ENCODE measurements at regions not wholly inside any gene's neighbourhood (a gene's known extent, or its start where the extent isn't known, plus 50 kb on each side); places are given as distances from the start of the nearest gene placed in this dataset.

DNA sequence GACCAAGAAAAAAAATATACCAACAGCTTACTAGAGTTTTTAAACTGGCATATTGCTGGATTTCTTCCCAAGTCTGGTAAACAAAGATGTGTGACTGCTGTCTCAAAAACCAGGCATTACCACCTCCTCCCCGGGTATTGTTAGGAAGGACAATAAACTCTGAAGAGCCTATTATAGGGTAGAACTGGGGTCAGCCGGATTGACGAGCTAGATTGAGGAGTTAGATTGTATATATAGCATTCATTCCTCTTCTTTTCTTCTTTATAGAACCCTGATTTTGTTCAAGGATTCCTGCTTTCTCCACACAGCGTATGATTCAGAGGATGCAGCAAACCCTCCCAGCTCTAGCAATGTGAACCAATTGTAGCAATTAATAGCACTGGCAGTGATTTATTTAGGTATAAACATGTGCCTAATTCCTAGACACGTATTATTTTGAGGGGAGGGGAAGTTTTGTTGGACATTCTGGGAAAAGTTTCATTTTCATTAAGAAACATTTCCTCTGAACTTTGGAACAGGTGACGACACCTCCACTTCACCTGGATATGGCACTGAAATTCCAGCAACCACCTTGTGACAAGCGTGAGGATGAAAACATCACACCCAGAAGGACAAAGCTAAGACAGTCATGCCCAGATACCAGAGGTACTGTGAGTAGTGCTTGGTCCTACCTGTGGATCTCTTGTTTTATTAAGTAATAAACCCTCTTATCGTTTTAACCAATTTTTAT is 679.4 kb upstream of the KIRREL3 start:
- in situ Hi-C loops (cut with MboI; ENCODE audit: low sequenced_read_pairs): no loop called here

DNA sequence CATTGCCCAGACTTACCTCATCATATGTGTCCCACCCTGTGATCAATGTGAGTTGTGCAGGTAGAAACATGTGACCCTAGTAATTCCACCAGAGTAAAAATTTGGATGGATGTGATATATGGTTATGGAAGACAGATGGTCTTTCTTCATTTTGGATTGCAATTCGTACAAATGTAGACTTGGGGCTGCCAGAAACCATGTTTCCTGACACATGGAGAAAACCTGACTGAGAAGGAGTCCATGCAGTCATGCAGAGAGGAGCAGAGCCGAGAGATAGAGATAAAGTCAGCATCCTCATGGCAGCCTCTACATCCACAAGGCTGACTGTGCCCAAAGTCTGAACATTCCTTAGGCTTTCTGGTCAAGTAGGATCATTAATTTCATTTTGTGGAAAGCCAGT is 678.1 kb upstream of the KIRREL3 start:
- in situ Hi-C loops (cut with MboI; ENCODE audit: low sequenced_read_pairs): no loop called here

DNA sequence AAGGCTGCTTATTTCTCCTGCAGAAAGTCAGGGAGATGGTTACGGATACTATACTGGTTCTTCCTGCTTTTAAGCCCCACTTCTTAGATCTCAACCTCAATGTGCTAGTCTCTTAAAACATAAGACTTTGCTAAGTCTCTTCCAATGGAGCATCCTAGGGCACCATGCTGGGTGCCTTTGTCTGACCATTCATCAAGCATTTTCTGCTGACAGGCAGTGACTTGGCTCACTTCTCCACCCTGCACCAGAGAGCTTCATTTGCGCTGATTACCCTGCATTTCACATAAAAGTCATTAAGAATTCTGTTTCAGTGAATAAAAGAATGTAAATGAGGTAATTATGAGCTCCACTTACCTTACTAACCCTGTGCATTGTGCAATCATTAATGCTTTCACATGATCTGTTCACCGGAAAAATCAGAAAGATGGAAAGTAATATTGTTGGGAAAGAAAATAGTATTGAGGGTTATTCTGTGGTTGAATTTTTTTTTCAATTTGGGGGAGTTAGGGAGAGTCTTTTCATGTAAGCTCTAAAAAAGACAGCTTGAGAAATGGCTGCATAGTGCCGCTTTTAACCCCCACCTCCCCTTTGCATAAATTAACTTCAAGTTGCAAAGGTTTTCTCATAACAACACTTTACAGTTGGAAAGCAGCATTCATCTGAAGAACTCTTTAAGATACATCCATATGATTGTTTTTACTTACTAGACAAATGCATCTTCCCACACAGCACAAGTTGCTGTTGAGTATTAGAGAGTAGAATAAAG is 677.3 kb upstream of the KIRREL3 start:
- in situ Hi-C loops (cut with MboI; ENCODE audit: low sequenced_read_pairs): no loop called here

DNA sequence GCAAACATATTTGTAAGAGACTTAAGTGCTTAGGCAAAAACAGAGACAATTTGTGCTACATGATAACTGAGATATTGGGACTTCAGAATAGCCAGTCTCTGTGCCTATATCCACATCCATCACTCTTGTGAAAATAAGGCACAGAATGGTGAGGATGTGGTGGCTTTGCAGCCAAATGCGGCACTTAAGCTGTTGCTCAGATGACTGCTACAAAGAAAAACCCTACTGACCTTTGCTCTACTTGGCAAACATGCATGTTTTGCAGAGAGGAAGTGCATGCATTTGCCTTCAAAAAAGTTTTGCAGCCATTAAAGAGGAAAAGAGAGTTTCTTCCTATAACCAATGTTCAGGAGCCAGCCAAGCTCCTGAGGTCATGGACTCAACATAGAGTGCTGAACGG is 675.0 kb upstream of the KIRREL3 start:
- in situ Hi-C loops (cut with MboI; ENCODE audit: low sequenced_read_pairs): no loop called here

DNA sequence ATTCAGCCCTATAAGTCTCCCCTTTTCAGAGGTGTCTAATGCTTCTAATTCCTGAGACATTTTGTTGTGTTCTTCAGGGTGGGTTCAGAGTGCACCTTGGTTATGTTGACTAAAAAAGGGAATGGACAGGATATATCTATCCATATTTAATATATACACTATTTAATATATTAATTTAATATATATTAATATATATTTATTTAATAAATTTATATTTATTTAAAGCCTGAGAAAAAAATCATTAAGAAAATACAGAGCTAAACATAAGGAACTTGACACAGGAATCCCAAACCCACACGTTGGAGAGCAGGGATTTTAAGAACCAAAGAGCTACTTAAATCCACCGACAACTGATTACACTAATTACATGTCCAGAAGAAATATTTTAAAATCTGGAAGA is 674.2 kb upstream of the KIRREL3 start:
- in situ Hi-C loops (cut with MboI; ENCODE audit: low sequenced_read_pairs): no loop called here

DNA sequence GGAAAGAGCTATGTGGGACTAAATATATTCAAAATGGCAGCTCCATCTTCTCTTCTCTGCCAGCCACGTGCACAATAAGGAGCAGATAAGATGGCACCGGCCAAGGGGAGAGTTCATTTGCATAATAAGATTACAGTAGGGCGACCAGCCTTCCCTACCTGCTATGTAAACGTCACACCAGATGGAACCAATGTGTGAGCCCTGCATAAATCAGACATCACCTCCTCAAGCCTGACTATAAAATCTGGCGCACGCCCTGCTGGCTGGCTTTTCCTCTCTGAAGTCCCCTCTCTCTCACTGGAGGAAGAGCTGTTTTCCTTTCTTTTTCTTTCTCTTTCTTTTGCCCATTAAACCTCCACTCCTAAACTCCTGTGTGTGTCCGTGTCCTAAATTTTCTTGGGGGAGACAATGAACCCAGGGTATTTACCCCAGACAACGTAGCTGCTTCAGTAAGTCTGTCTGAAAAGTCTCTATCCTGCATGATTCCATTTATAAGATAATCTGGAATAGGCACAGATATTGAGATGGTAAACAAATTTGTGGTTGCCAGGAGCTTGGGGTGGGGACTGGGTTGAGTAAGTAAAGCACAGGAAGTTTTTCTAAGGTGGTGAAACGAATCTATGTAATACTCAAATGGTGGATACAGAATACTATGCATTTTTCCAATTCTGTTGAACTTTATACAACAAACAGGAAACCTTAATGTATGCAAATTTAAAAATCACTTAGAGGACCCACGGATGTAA is 670.0 kb upstream of the KIRREL3 start:
- in situ Hi-C loops (cut with MboI; ENCODE audit: low sequenced_read_pairs): no loop called here

DNA sequence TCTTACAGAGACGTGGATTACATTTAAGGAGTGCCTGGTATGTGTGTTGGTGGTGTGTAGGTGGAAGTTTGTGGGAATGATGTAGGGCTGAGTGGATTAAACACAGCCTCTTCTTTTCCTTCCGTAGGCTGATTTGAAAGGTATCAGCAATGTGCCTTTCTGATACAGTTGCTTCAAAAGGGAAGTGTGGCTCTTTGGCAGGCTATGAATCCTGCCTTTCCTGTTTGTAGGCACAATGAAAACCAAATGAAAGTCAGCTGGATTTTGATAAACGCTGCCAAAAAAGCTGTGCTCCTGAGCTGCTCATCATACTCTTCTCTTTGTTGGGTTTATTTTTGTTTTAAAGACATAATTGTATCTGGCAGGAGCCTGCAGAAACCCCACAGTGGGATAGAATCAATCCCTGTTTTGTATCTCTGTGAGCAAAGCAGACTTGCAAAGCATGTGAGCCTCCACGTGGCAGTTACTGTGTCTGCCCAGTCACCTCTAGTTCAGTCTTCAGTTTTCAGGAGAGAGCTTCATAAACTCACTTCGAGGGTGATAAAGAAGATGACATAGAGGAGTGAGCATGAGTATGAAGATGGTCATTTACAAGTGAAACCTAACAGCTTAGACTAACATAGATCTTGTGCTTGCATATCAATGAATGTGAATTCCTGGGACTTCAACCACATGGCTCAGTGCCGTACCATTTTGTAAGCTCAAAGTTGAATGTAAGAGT is 655.7 kb upstream of the KIRREL3 start:
- in situ Hi-C loops (cut with MboI; ENCODE audit: low sequenced_read_pairs): no loop called here

DNA sequence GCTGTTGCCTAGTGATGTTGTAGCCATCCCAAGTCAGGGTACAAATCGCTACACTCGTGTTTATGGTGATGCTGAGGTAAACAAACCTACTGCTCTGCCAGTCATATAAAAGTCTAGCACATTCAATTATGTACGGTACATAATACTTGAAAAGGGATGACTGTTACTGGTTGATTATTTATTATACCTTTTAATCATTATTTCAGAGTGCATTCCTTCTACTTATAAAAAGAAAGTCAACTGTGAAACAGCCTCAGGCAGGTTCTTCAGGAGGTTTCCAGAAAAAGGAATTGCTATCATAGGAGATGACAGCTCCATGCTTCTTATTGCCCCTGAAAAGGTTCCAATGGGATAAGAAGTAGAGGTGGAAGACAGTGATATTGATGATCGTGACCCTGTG is 652.5 kb upstream of the KIRREL3 start:
- in situ Hi-C loops (cut with MboI; ENCODE audit: low sequenced_read_pairs): no loop called here

DNA sequence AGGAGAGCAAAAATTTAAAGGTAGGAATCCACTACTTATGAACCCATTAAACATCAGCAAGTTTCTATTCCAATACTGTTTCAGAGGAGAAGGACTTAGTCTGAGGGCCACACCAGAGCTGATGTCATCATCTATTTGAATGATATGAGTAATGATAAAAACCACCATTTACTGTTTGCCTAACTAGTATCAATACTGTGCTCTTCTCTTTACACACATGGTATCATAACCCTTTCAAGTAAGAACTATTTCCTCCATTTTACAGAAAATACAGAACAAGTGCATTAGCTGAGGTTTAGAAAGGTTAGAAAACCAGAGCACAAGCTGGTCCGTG is 651.3 kb upstream of the KIRREL3 start:
- in situ Hi-C loops (cut with MboI; ENCODE audit: low sequenced_read_pairs): no loop called here

DNA sequence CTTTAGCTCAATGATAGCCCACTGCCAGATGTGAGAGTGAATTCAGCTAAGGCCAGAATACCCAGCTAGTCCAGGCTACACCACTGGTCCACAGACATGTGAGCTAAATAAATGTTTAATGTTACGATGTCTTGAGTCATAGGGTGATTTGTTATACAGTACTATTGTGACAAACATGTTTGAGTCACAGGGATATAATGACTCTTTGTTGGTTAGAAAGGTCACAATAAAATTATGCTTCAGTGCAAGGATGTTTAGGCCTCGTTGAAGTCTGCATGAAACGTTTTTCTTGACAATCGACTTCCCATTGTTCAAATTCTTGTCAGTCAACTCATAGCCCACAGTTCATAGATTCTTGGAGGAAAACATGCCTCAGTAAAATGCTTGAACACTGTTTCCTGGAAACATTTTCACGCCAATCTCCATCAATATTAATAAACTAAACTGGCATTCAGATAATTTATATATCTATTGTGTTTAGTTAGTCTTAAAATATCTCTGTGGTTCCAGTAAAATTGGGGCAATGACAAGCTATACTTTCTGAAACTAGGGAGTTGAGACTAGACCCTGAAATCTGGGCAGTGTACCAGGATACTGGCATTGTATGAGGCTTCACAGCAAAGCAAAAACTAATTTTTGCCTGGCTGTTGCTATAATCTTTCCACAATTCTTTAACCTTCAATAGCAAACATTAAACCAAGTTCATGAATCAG is 650.8 kb upstream of the KIRREL3 start:
- in situ Hi-C loops (cut with MboI; ENCODE audit: low sequenced_read_pairs): no loop called here

DNA sequence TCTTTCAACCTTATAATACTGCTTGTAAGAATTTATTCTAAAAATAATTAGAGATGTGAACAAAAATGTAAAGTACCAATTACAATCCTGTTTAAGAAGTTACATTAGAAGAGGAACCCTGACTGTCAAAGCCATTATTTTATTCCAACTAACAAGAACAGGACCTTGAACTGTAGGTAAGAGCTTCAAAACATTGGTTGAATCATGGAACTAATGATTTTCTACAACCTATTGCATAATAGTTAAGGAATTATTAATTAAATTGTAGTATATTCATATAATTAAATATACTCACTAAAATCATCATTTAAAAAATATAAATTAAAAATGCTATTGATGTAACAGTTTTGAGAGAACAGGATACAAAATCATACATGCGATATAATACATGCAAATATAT is 649.4 kb upstream of the KIRREL3 start:
- in situ Hi-C loops (cut with MboI; ENCODE audit: low sequenced_read_pairs): no loop called here

DNA sequence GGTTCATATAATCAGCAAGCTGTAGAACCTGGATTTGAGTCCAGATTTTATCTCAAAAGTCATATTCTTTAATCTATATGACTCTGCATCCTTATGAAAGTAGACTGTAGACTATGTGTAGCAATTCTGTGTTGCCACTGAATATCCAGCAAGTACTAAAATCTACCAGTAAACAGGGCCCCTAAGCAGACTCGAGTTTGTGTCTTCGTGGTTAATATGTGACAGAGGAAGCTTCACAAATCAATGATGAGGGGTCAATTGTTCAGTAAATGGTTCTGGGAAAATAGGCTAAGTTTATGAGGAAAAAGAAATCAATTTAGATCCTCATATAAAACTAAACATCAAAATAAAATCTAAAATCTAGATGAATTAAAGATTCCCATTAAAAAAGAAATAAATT is 648.5 kb upstream of the KIRREL3 start:
- in situ Hi-C loops (cut with MboI; ENCODE audit: low sequenced_read_pairs): no loop called here

DNA sequence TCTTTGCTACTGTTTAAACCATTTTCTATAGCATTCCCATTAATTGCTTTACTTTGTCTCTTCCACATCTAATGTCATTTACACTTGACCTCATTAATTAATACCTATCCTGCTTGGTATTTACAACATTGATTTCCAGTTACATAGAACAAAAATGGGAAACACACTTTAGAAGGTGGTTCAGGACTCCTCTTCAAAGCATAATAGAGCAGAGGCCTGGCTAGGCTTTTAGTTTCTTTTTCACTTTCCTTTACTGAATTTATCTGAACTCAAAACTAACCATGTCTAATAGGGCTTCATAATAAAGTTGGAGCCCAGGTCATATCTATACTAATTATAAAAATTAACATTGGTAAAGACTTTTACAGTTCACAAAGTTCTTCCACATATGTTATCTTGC is 648.0 kb upstream of the KIRREL3 start:
- in situ Hi-C loops (cut with MboI; ENCODE audit: low sequenced_read_pairs): no loop called here

DNA sequence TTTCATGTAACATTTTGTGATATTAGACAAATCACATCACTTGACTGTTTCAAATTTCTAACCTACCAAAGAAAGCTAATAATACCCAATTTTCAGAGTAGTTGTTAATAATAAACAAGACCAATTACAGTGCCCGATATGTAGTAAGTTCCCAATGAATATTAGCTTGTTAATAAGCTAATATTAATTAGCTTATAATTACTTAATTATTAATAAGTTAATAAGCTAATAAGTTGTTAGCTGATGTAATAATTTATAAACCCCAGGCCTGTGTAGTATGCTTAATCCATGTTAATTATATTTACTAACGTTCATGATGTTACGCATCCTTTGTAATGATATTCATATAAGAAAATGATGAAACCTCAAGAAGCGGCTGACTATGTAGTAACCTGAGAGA is 643.8 kb upstream of the KIRREL3 start:
- in situ Hi-C loops (cut with MboI; ENCODE audit: low sequenced_read_pairs): no loop called here

DNA sequence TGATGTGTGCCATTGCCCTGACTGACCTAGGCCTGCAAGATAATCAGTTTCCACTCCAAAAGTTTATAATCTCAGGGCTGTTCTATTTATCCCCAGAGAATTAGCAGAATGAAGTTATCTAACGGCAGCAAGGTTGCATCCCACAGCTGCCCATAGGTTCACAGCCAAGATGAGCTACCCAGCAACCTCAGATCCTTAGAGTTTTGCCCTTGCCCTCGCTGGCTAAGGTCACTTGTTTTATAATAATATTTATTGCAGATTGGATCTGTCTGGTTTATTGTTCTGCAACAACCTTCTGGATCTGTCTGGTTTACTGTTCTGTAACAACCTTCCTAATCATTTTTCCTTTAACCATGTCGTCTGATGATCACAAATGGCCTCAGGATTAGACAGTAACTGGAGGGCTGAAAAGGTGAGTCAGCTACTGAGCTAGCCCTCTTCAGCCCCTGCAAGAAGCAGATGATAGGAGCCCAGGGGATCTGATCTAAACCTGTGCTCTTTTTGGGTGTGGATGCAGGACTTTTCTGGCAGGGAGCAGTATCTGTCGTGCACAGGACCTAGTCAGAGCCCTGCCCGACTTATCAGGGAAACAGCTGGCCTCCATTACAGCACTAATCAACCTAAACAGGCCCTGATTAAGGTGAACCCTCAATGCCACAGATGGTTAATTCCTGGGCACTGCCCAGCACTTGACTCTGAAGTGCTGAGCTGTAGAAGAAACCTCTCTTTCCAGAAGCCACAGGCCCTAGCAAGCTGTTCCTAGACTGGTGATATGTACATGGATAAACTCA is 642.9 kb upstream of the KIRREL3 start:
- in situ Hi-C loops (cut with MboI; ENCODE audit: low sequenced_read_pairs): no loop called here

DNA sequence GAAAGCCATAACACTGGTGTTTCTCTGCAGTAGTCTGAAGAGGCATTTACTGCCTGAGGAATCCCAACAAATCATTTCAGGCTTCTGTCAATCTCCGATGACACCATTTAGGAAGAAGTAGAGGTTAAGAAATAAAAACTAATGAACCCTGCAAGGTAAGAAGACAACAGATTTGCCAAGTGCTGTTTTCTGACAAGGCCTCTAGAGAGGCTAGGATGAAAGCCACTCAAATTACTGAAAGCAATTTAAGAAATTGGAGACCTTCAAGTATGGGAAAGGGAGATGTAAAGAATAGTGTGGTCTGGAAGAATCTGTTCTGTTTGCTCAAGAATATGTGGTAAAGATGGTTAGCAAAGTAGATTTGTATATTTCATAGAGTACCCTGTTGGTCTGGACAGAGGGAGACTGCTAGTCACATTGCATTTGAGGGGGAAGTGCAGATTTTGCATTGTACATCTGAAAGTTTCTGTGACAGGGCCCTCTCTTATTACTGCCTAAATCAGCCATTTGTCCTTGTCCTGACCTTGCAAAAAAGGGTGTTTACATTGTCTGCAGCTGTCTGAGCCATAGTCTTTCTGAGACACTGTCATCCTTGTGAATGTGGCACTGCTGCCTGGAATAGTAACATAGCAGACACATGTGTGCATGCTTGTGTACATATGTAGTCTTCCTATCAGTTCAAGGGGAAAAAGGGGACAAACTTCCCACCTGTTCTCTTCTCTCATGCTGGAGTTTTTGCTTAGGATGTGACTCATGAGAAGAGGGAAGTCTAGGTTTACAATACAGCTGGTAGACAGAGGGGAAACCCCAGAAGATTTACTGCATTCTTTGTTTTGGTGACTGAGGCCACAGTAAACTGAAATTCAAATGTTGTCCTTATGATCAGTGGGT is 640.2 kb upstream of the KIRREL3 start:
- in situ Hi-C loops (cut with MboI; ENCODE audit: low sequenced_read_pairs): no loop called here

DNA sequence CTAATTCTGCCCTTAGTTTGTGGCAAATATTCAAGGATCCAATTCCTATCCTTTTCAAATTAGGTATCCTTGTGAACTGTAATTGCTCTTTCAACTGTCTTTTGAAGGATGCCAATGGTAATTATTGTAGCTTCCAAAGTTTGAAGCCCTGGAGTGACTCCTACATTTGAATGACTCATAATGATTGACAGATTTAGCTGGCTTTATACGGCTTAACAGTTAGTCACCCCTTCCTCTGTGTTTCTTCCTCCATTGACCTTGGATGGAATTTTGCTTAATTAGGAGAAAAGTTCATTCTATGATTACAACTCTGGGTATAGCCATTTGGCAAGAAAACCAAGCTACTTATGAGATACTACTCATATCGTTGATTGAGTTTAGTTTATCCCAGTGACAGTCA is 639.3 kb upstream of the KIRREL3 start:
- in situ Hi-C loops (cut with MboI; ENCODE audit: low sequenced_read_pairs): no loop called here

DNA sequence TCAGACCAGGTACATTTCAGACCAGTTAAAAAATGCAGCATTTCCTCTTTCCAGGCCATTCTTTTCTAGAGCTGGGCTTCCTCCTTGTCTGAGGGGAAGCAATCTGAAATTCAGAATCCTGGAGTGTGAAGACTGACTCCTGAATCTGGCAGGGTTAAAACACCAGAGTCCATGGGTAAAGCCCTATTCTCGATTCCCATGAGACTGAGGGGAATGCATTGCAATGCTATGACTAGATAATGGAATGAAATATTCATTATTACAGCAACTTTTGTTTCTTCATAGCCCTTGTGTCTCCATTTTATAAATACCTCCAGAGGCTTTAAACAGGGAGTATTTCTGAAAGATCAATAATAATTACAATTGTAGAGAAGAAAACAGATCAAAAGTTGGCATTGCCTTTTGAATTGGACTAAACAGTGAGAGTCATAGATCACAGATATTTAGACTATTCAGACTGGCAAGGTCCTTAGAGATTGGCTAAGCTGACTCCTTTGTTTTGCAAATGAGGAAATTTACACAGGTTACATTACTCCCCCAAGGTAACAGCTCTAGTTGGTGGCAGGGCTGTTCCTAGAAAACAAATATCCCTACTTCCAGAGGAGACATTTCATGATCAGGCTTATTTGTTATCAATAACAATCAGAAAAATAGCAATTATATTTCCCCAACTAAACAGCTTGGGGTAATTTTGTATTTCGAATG is 632.6 kb upstream of the KIRREL3 start:
- in situ Hi-C loops (cut with MboI; ENCODE audit: low sequenced_read_pairs): no loop called here

All from HL-60/S4 (cell line).